ENCODE measurements at regions not wholly inside any gene's neighbourhood (a gene's known extent, or its start where the extent isn't known, plus 50 kb on each side); places are given as distances from the start of the nearest gene placed in this dataset.

DNA sequence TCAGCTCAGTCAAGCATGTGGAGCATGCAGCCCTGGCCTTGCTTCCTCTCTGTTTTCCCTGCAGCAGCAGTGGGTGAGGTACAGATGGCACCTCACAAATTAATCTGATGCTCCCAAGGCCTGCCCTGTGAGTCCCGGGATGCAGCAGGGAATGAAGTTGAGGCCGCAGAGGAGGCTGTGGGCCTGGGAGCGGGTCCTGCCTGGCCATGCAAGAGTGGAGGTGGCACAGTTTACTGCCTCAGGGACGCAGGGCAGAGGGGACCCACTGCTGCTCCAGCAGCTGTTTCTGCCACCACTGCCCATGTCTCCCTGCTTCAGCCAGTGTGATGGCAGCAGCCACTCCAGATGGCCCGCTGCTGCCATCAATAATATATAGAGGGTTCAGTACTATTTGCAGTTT is 474.6 kb downstream of the EPHA5 start:
- no peak for TF ChIP-seq POLR2AphosphoS5 (IDR thresholded peaks at IDR 0.05; ENCODE audit: low read depth)
- TF ChIP-seq, protein P1, sequence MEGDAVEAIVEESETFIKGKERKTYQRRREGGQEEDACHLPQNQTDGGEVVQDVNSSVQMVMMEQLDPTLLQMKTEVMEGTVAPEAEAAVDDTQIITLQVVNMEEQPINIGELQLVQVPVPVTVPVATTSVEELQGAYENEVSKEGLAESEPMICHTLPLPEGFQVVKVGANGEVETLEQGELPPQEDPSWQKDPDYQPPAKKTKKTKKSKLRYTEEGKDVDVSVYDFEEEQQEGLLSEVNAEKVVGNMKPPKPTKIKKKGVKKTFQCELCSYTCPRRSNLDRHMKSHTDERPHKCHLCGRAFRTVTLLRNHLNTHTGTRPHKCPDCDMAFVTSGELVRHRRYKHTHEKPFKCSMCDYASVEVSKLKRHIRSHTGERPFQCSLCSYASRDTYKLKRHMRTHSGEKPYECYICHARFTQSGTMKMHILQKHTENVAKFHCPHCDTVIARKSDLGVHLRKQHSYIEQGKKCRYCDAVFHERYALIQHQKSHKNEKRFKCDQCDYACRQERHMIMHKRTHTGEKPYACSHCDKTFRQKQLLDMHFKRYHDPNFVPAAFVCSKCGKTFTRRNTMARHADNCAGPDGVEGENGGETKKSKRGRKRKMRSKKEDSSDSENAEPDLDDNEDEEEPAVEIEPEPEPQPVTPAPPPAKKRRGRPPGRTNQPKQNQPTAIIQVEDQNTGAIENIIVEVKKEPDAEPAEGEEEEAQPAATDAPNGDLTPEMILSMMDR (IDR thresholded peaks at IDR 0.05; ENCODE audit: insufficient read depth, low read length): no peak
- TF ChIP-seq SPI1 (IDR thresholded peaks at IDR 0.05; ENCODE audit: borderline replicate concordance, low read depth): no peak
- no peak for TF ChIP-seq REST (IDR thresholded peaks at IDR 0.05; ENCODE audit: insufficient replicate concordance, low read depth)

DNA sequence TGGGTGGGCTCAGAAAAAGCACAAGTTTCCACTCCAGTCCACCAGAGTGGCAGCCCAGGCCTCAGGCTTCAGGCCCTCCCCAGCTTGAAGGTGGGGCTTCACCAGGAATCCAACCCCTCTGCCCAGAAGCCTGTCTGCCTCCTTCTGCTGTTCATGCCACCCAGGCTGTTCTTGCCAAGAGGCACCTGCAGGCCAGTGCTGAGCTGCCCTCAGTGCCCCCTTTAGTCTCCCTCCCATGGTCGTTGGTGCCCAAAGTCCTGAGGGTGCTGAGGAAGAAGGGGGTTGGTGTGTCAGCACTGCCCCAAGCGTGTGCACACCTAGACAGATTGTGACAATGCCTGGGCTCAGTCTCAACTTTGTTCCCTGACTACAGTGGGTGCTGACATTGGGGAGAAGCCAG is 475.3 kb downstream of the EPHA5 start:
- Histone ChIP-seq H3K27me3 (ENCODE audit: insufficient read depth, poor library complexity, severe bottlenecking) (no peaks in the 10 kb centered on the region), H3K4me3 (replicated peaks; ENCODE audit: insufficient read depth, low read length) (no peak overlapping the region), H3K27ac (replicated peaks) (no peak overlapping the region)
- DNase-seq (ENCODE audit: low read depth in 1 of 2, low spot score in 1 of 2): no peak
- TF ChIP-seq REST (IDR thresholded peaks at IDR 0.05; ENCODE audit: insufficient replicate concordance, low read depth) (no peak), SPI1 (IDR thresholded peaks at IDR 0.05; ENCODE audit: borderline replicate concordance, low read depth) (no peak), GABPA (IDR thresholded peaks at IDR 0.05; ENCODE audit: low read depth) (no peak), POLR2AphosphoS5 (IDR thresholded peaks at IDR 0.05; ENCODE audit: low read depth) (no peak)
- TF ChIP-seq, protein P1 (IDR thresholded peaks at IDR 0.05; ENCODE audit: insufficient read depth, low read length): no peak

More for the DNA sequence above, 474.6 kb downstream of the EPHA5 start:
- Histone ChIP-seq H3K27ac (replicated peaks) (no peak overlapping the region), H3K4me3 (replicated peaks; ENCODE audit: insufficient read depth, low read length) (no peak overlapping the region), H3K27me3 (ENCODE audit: insufficient read depth, poor library complexity, severe bottlenecking) (no peaks in the 10 kb centered on the region)
- DNase-seq (ENCODE audit: low read depth in 1 of 2, low spot score in 1 of 2): no peak

- no peak for DNase-seq (ENCODE audit: low read depth in 1 of 2, low spot score in 1 of 2)
Measured at GRCh38 chr4:65193985-65194384, 476.3 kb downstream of the EPHA5 start.

More at GRCh38 chr4:65193985-65194384, 476.3 kb downstream of the EPHA5 start:
- H3K27me3 ChIP-seq (ENCODE audit: insufficient read depth, poor library complexity, severe bottlenecking): no peaks in the 10 kb centered on the region
- TF ChIP-seq GABPA (IDR thresholded peaks at IDR 0.05; ENCODE audit: low read depth) (no peak), REST (IDR thresholded peaks at IDR 0.05; ENCODE audit: insufficient replicate concordance, low read depth) (no peak), SPI1 (IDR thresholded peaks at IDR 0.05; ENCODE audit: borderline replicate concordance, low read depth) (no peak), POLR2AphosphoS5 (IDR thresholded peaks at IDR 0.05; ENCODE audit: low read depth) (no peak)
- TF ChIP-seq, protein P1 (IDR thresholded peaks at IDR 0.05; ENCODE audit: insufficient read depth, low read length): no peak
- no peak overlapping the region for H3K27ac ChIP-seq (replicated peaks)
- no peak overlapping the region for H3K4me3 ChIP-seq (replicated peaks; ENCODE audit: insufficient read depth, low read length)
